Sigmoid colon (tissue), 4 donors: ENCODE measurements at regions not wholly inside any gene's neighbourhood (a gene's known extent, or its start where the extent isn't known, plus 50 kb on each side); places are given as distances from the start of the nearest gene placed in this dataset.

Source experiments
- POLR2A ChIP-seq, 2 donors: fragments of 450-650 bp; IDR thresholded peaks; one replicate each; pipeline ENCODE4 v1.6.1; 2016; ENCODE audit warnings: antibody characterized with exemption in 2 of 2, mild to moderate bottlenecking in 2 of 2, moderate library complexity in 2 of 2
- POLR2AphosphoS5 ChIP-seq, 4 donors: sonication (generic); formaldehyde crosslinking; IDR thresholded peaks; one replicate each; pipeline ENCODE4 v1.6.1; 2017; ENCODE audit warnings: antibody characterized with exemption in 4 of 4
- TF ChIP-seq, protein P1 (sequence below), 4 experiments: fragments of 450-650 bp in 3 of 4; fragments of 200-600 bp in 1 of 4; IDR thresholded peaks; one replicate each; pipeline ENCODE4 v1.5.1; 2016 to 2019; ENCODE audit warnings: antibody characterized with exemption in 4 of 4, mild to moderate bottlenecking in 3 of 4, moderate library complexity in 2 of 4

DNA sequence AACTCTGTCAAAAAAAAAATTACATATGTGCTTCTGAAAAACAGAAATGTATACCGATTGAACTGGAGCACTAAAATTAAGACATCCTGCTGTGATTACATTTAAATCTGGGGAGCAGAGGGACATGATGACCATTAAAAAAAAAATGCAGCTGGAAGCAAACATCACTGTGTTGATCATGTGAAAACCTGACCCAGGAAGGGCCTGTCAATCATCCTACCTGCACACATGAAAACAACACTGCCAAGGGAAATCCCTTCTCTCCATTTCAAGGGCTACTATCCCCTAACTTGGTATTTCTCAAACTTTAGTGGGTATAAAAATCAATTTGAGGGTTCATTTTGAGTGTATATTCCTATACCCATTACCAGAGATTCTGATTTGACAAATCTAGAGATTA, 719.9 kb upstream of the CBLB start:
- TF ChIP-seq, protein P1, sequence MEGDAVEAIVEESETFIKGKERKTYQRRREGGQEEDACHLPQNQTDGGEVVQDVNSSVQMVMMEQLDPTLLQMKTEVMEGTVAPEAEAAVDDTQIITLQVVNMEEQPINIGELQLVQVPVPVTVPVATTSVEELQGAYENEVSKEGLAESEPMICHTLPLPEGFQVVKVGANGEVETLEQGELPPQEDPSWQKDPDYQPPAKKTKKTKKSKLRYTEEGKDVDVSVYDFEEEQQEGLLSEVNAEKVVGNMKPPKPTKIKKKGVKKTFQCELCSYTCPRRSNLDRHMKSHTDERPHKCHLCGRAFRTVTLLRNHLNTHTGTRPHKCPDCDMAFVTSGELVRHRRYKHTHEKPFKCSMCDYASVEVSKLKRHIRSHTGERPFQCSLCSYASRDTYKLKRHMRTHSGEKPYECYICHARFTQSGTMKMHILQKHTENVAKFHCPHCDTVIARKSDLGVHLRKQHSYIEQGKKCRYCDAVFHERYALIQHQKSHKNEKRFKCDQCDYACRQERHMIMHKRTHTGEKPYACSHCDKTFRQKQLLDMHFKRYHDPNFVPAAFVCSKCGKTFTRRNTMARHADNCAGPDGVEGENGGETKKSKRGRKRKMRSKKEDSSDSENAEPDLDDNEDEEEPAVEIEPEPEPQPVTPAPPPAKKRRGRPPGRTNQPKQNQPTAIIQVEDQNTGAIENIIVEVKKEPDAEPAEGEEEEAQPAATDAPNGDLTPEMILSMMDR (IDR thresholded peaks at IDR 0.05): no peak
- TF ChIP-seq POLR2AphosphoS5 (IDR thresholded peaks at IDR 0.05) (no peak), POLR2A (IDR thresholded peaks at IDR 0.05) (no peak)
